OCI-LY7 (cell line): ENCODE measurements at regions not wholly inside any gene's neighbourhood (a gene's known extent, or its start where the extent isn't known, plus 50 kb on each side); places are given as distances from the start of the nearest gene placed in this dataset.

Source experiments
- BruUV-seq: library from RNA; stranded (reverse); fragments of 400-500 nt; replicated peaks from 2 replicates; lab custom pipeline; 2021; lab: Mats Ljungman, UMichigan
- CTCF ChIA-PET: fragments of 300-600 bp; sonication (Branson Sonifier 250); formaldehyde crosslinking; loops from one replicate; lab custom pipeline; 2022; ENCODE audit warnings: antibody characterized with exemption; ENCODE audit not compliant: unreplicated experiment; lab: Charles Lee
- POLR2A ChIA-PET: fragments of 300-600 bp; sonication (Branson Sonifier 250); formaldehyde crosslinking; loops from one replicate; lab custom pipeline; 2022; ENCODE audit warnings: antibody characterized with exemption; lab: Charles Lee
- DNase-seq: peaks from one replicate; pipeline ENCODE4 v3.0.0-alpha.2; 2015; ENCODE audit warnings: low spot score
- H2AFZ ChIP-seq: fragments of 200-600 bp; sonication (generic), shearing (Covaris generic); 2 replicates; pipeline ENCODE4 v1.6.1; 2014; ENCODE audit warnings: mild to moderate bottlenecking, antibody characterized with exemption, low read length, moderate library complexity
- H3K27ac ChIP-seq: fragments of 200-600 bp; sonication (generic); 2 replicates; pipeline ENCODE4 v1.5.1; 2014; ENCODE audit warnings: mixed run types, low read depth, mild to moderate bottlenecking, moderate library complexity, low read length, inconsistent platforms; ENCODE audit not compliant: poor library complexity, severe bottlenecking
- H3K36me3 ChIP-seq: fragments of 200-600 bp; sonication (generic); 2 replicates; pipeline ENCODE4 v1.6.1; 2014; ENCODE audit warnings: mild to moderate bottlenecking, antibody characterized with exemption, low read length, moderate library complexity, mixed read lengths; ENCODE audit not compliant: insufficient read depth
- H3K4me1 ChIP-seq: fragments of 200-600 bp; sonication (generic); 2 replicates; pipeline ENCODE4 v1.5.1; 2014; ENCODE audit warnings: mild to moderate bottlenecking, low read length; ENCODE audit not compliant: insufficient read depth, poor library complexity, severe bottlenecking
- H3K4me2 ChIP-seq: fragments of 200-600 bp; sonication (generic); 2 replicates; pipeline ENCODE4 v1.6.1; 2014; ENCODE audit warnings: mild to moderate bottlenecking, low read length
- H3K4me3 ChIP-seq: fragments of 200-600 bp; sonication (generic); 2 replicates; pipeline ENCODE4 v1.5.1; 2014; ENCODE audit warnings: mild to moderate bottlenecking, low read depth, low read length; ENCODE audit not compliant: poor library complexity, severe bottlenecking
- H3K79me2 ChIP-seq: fragments of 200-600 bp; sonication (generic); 2 replicates; pipeline ENCODE4 v1.6.1; 2016; ENCODE audit warnings: low read depth, mild to moderate bottlenecking, low read length, moderate library complexity, mixed read lengths; ENCODE audit not compliant: insufficient read depth
- H3K9me2 ChIP-seq: fragments of 200-600 bp; sonication (generic); 2 replicates; pipeline ENCODE4 v1.6.1; 2016; ENCODE audit warnings: mild to moderate bottlenecking, low read length, mixed read lengths; ENCODE audit not compliant: insufficient read depth
- H3K9me3 ChIP-seq: fragments of 200-600 bp; sonication (generic); 2 replicates; pipeline ENCODE4 v1.6.1; 2014; ENCODE audit warnings: mild to moderate bottlenecking, mixed run types, low read length, mixed read lengths
- H4K20me1 ChIP-seq: fragments of 200-600 bp; sonication (generic); 2 replicates; pipeline ENCODE4 v1.6.1; 2014; ENCODE audit warnings: mild to moderate bottlenecking, antibody characterized with exemption, low read length, moderate library complexity, mixed read lengths; ENCODE audit not compliant: insufficient read depth
- CTCF ChIP-seq: fragments of 200-600 bp; sonication (generic); conservative IDR thresholded peaks from 2 replicates; pipeline ENCODE4 v1.5.1; 2014; ENCODE audit warnings: mild to moderate bottlenecking, antibody characterized with exemption, low read length, moderate library complexity, mixed read lengths
- EZH2phosphoT487 ChIP-seq: fragments of 200-600 bp; sonication (generic); IDR thresholded peaks from 2 replicates; pipeline ENCODE4 v1.6.1; 2018; ENCODE audit warnings: low read depth, borderline replicate concordance, mild to moderate bottlenecking, mixed run types, antibody characterized with exemption, low read length, moderate library complexity, mixed read lengths
- intact Hi-C: fragments of 100-400 bp; cut with micrococcal nuclease; formaldehyde crosslinking; loops from one replicate; pipeline ENCODE4 v1.10.0; 2022; ENCODE audit not compliant: unreplicated experiment

- Histone ChIP-seq H3K4me1 (no peaks in the 10 kb centered on the region), H3K9me3 (no peaks in the 10 kb centered on the region; the same call in 1 of the 2 replicates), H3K4me3 (no peak overlapping the region), H3K4me2 (no peak overlapping the region), H2AFZ (no peak overlapping the region), H3K36me3 (no peaks in the 10 kb centered on the region), H3K9me2 (no peaks in the 10 kb centered on the region), H3K79me2 (no peaks in the 10 kb centered on the region), H4K20me1 (no peaks in the 10 kb centered on the region), H3K27ac (no peak overlapping the region)
- BruUV-seq, result no TSS peak
- POLR2A ChIA-PET, result interaction anchor here (0.7 kb wide), 1 partner anchor 27 kb away, joined by 3 read pairs; no protein-coding TSS in a partner anchor
- no peak for DNase-seq
- CTCF ChIA-PET, result no interaction called here
- TF ChIP-seq EZH2phosphoT487 (no peak), CTCF (no peak)
- intact Hi-C loops, result no loop called here
Measured at GRCh38 chr17:52357854-52358253, 199.3 kb upstream of the CA10 start.

GRCh38 chr17:52336796-52337195 is 178.3 kb upstream of the CA10 start:
- ChIA-PET POLR2A (no interaction called here), CTCF (no interaction called here)
- Histone ChIP-seq H2AFZ (no peak overlapping the region), H3K4me1 (no peaks in the 10 kb centered on the region), H3K4me3 (no peak overlapping the region), H4K20me1 (no peaks in the 10 kb centered on the region), H3K79me2 (no peaks in the 10 kb centered on the region), H3K9me3 (no peaks in the 10 kb centered on the region), H3K36me3 (no peaks in the 10 kb centered on the region), H3K4me2 (no peak overlapping the region), H3K9me2 (no peaks in the 10 kb centered on the region), H3K27ac (no peak overlapping the region)
- intact Hi-C loops, result no loop called here
- TF ChIP-seq EZH2phosphoT487 (no peak), CTCF (no peak)
- no peak for DNase-seq
- no TSS peak for BruUV-seq

- Histone ChIP-seq H3K9me3 (no peaks in the 10 kb centered on the region), H3K27ac (no peak overlapping the region), H3K4me3 (no peak overlapping the region), H3K4me2 (no peak overlapping the region), H3K79me2 (no peaks in the 10 kb centered on the region), H3K9me2 (no peaks in the 10 kb centered on the region), H3K4me1 (no peaks in the 10 kb centered on the region), H3K36me3 (no peaks in the 10 kb centered on the region), H2AFZ (no peak overlapping the region), H4K20me1 (no peaks in the 10 kb centered on the region)
- DNase-seq, result no peak
- POLR2A ChIA-PET, result no interaction called here
- intact Hi-C loops, result no loop called here
- BruUV-seq, result no TSS peak
- CTCF ChIA-PET, result no interaction called here
- no peak for TF ChIP-seq CTCF
- no peak for TF ChIP-seq EZH2phosphoT487
Measured at GRCh38 chr17:52306314-52306713, 147.8 kb upstream of the CA10 start.
